NCI-H345 treated with DMSO at 0.1 percent for 48 hours (cell line): ENCODE measurements at regions not wholly inside any gene's neighbourhood (a gene's known extent, or its start where the extent isn't known, plus 50 kb on each side); places are given as distances from the start of the nearest gene placed in this dataset.
"Not testable (repeated sequence)": the region's sequence is repeated elsewhere in the genome, so short reads cannot be mapped to it uniquely, and the experiment has no call there.

Source experiments
- DNase-seq: peaks from one replicate; lab custom pipeline; 2025; ENCODE audit not compliant: unreplicated experiment; lab: John Stamatoyannopoulos, UW

DNA sequence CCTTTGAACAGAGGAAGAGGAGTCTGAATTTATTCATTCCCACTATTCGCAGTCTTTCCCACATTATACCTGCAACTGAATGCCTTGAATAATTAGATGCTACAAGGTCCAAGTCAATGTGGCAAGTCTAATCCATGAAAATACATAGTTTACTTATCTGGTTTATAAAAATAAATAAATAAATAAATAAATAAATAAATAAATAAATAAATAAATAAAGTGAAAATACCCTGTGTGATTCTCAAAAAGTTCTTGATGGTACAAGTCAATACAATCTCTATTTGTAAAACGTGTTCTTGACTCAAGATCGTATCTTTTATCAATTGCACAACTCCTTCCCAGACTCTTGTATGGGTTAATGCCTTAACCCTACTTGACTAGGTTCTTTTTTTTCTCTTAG is 417.7 kb downstream of the ZWINT start:
- no peak for DNase-seq

DNA sequence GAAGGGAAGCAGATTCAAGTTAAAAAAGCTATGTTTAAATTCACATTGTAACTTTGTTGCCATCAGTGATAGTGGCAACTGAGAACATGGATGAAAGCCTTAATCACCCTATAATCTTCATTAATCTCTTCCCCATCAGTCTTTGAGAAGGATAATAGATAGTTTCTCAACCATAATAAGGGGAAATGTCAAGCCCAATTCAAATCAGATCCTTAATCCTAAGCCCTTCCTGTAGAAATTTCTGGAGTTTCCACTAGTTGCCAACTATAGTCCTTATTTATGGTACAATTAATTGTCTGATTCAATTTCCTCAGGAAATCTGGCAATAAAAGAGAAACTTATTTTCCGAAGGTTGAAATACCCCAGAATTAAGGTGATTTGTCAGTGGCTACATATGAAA is 431.8 kb downstream of the ZWINT start:
- no peak for DNase-seq

DNA sequence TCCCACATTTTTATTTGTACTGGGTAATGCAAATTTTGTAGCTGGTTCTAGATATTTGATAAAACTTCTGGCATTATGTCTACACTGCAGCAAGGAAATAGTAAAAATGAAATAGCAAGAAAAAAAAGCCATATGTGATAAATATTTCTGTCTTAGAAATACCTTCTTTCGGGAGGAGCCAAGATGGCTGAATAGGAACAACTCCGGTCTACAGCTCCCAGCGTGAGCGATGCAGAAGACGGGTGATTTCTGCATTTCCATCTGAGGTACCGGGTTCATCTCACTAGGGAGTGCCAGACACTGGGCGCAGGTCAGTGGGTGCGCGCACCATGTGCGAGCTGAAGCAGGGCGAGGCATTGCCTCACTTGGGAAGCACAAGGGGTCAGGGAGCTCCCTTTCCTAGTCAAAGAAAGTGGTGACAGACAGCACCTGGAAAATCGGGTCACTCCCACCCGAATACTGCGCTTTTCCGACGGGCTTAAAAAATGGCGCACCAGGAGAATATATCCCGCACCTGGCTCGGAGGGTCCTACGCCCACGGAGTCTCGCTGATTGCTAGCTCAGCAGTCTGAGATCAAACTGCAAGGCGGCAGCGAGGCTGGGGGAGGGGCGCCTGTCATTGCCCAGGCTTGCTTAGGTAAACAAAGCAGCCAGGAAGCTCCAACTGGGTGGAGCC is 461.4 kb downstream of the ZWINT start:
- DNase-seq, result not testable (repeated sequence)

DNA sequence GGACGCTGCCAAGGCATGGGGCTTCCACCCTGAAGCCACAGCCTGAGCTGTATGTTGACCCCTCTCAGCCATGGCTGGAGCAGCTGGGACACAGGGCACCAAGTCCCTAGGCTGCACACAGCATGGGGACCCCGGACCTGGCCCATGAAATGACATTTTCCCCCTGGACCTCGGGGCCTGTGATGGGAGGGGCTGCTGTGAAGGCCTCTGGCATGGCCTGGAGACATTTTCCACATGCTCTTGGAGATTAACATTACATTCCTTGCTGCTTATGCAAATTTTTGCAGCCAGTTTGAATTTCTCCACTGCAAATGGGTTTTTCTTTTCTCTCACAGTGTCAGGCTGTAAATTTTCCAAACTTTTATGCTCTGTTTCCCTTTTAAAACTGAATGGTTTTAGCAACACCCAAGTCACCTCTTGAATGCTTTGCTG is 463.6 kb downstream of the ZWINT start:
- no peak for DNase-seq

DNA sequence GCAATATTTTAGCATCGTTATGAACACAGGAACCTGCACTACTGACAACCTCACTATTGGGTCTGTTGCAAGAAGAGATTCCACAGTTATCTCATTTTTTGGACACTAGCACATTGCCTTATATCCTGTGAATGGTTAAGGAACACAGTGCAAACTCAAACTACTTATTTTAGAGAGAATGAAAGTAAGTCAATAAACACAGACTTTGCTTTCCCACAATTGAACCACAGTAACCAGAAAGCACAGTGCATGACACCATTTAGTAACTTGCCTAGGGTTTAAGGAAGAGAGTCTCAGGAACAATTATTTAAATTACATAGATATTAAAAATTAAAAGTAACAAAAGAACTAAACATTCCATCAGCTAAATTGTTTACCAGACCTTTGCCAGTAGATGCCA is 468.8 kb downstream of the ZWINT start:
- DNase-seq, result no peak

DNA sequence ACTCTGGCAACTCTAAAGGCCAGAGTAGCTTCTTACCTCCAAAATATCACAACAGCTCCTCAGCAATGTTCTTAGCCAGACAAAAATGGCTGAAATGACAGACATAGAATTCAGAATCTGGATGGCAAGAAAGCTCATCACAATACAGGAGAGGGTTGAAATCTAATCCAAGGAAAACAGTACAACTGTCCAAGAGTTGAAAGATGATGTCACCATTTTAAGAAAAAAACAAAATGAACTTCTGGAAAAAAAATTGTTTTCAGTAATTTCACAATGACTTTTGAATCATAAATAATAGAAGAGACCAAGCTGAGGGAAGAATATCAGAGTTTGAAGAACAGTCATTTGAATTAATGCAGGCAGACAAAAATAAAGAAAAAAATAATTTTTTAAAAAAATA is 479.5 kb downstream of the ZWINT start:
- no peak for DNase-seq

DNA sequence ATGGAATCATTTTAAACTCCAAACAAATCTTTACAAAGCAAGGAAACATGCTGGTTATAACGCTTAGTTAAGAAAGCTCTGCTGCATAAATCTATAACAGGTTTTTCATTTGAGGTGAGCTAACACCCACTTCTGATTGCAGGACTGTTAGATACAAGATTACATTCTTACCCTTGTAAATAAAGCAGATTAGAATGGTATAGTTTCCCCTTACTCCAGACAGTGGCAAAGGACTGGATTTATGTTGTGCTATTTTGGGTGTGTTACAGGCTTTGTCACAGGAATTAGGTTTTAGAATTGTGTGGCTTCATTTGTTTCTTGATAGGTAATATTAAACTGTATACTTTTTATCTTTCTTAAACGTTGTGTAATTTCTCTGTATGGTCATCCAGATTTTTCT is 487.6 kb downstream of the ZWINT start:
- no peak for DNase-seq

DNA sequence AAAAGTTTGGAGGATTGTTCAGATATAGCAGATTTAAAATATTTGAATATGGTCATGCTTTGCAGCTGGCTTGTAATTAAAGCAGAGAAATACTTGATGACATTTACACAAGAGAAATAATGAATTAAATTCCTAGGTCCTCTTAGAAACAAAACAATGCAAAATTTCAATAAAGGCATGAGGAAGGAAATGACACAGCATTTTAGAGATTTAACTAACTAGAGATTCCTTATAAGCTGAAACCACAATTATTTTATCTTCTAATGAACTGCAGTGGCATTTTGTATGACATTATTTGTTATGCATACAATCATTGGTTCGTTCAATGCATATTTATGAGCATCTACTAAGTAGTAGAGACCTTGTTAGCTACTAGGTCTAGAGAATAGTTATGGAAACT is 490.9 kb downstream of the ZWINT start:
- no peak for DNase-seq

DNA sequence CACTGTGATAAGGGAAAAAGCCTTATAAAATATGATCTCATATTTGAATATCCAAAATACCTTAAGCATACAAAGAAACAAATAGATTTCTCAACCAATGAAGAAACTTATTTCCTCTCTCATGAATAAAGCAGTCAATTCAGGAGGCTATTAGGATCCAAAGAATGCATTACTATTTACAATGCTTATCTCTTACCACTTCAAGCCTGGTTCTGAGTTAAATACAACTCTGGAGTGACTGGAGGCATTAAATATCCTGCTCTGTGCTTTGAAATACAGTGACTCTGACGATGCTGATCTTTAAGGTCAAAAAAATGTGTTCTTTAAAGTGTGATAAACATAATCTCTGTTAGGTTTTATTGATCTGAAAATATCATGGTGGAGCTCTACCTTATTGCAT is 493.2 kb downstream of the ZWINT start:
- DNase-seq, result no peak

DNA sequence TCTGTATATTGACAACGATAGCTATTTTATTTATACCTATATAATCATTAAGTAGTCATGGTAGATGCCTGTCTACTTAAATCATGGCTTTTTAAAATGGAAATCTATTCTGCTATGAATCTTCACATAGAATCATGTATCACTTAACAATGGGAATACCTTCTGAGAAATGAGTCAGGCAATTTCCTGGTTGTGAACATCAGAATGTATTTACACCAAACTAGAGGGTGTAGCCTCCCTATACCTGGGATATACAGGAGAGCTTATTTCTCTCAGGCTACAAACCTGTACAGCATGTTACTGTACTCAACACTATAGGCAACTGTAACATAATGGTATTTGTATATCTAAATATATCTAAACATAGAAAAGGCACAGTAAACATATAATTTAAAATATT is 502.3 kb downstream of the ZWINT start:
- DNase-seq, result no peak

DNA sequence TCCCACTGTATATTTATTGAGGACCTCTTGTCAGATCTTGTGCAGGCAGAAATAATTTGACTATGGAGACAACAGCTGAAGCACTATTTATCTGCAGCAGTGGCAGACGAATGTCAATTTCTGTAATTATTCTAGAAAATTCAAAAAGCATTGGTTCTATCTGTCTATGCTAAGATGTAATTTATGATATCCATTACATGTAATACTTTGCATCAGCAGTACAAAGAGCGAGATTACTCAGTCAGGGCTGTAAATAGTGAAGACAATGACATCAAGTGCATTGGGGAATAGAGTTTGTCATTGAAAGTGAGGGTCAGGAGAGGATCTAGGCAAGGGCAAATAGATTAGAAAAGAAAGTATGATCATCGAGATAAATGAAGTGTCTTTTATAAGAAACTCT is 508.2 kb downstream of the ZWINT start:
- no peak for DNase-seq

DNA sequence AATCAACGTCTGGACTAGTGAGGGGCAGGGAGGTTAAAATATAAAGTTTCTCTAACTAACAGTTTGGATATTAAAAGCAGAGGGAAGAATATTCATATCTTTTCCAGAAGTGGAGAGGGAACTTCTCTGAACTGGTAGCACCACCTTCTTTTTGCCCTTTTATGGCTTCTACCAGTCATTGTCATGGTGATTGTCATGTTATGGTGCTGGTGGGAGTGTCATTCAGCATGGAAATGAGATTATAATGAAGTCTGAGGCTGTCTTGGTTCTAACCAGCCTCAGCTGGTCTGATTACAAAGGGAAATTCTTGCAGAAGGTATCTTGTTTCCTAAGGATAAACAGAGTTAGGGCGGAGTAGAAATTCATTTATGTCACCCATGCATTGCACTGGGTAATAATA is 523.8 kb downstream of the ZWINT start:
- DNase-seq, result no peak

DNA sequence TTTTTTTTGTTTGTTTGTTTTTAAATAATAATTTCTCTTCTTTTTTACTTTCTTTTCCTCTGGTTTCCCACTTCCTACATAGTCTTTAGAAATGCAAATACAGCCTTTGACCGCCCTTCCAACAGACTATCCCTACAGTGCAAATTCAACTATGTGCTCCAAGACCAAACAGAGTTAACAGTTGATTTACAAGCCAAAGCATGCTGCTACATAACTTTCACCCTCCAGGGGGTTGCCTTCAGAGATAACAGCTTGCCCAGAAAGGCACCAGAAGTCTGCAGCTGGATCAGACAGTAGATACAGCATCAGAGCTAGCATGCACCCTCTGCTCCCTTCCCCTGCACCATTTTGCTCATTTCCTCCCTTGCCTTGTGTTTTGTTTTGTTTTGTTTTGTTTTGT is 539.0 kb downstream of the ZWINT start:
- no peak for DNase-seq

DNA sequence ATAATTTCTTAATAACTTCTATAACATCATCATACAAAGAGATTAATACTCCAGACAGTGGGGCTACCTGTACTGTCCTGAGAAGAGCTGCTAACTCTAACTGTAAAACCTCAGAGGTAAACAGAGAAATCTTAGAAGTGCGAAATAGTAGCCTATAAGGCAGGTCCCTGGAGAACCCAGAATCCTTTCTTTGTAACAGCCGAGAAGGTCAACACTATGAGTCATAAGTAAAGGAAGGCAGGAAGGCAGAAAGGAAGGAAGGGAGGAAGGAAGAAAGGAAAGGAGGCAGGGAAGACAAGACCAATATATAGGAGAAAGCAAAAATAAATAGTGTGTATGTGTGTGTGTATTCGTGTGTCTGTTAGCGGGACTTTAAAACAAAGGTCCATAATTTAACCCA is 540.6 kb downstream of the ZWINT start:
- no peak for DNase-seq

DNA sequence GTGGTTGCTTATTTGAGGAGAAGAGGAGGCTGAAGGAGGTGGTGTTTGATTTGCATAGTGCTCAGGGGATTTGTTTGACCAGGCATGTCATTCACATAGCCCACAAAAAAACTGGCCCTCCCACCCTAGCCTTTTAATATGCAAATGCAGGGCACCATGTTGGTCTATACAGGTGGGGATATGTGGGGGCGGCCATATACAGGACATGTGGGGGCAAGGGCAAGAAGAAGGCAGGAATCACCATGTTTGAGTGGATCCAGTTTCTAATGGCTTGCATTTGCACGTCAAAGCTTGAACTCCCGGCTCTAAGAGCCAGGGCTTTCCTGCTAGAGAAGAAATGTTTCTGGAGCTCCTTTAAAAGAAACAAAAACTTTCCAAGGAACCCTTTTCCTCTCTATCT is 541.0 kb downstream of the ZWINT start:
- no peak for DNase-seq

DNA sequence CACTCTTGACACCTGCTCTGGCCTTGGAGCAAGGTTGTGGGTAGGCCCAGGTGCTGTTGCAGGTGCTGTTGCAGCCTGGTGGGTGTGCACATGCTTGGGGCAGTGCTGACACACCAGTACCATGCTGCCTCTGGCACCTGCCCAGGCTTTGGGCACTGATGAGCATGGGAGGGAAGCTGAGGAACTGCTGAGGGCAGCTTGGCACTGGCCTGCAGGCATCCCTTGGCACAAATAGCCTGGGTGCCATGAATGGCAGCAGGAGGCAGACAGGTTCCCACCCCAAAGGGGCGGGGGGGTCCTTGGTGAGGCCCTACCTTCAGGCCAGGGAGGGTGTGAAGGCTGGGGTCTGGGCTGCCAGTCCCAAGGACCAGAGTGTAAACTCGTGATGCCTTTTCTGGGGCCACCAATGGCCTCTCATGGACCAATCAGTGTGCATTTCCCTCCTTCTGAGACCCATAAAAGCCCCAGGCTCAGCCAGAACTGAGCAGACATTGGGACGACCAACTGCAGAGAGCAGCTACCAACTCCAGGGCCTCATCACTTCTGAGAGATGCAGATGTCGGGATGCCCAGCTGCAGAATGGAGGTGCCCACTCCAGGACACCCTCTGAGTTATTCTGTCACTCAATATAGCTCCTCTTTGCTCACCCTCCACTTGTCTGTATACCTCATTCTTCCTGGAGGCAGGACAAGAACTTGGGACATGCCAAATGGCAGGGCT is 547.4 kb downstream of the ZWINT start:
- no peak for DNase-seq

DNA sequence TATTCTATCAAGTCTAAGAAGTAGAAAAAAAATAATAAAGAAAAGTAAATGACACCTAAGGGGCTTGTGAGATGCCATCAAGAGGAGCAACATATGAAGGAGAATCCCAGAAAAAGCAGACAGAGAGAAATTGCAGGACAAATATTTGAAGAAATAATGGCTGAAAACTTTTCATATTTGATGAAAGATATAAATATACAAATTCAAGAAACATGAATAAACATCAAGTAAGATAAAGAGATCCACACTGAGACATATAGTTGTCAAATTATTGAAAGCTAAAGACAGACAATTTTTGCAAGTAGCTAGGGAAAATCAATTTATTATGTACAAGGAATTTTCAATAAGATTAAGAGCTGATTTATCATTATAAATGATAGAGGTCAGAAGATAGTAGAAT is 558.0 kb downstream of the ZWINT start:
- no peak for DNase-seq

DNA sequence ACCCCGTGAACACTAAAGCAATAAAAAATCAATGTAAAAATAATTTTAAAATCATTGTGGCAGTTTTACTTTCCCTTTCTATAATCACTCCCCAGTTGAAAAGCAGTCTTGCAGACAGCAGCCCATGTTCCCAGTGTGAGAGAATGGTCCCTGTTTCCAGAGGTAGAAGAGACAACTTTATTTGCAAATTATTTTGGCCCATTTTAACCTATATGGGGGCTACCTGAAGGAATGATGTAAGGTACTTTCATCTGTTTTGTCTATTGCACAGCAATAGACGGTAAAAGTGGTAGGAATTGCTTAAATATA is 559.8 kb downstream of the ZWINT start:
- no peak for DNase-seq

DNA sequence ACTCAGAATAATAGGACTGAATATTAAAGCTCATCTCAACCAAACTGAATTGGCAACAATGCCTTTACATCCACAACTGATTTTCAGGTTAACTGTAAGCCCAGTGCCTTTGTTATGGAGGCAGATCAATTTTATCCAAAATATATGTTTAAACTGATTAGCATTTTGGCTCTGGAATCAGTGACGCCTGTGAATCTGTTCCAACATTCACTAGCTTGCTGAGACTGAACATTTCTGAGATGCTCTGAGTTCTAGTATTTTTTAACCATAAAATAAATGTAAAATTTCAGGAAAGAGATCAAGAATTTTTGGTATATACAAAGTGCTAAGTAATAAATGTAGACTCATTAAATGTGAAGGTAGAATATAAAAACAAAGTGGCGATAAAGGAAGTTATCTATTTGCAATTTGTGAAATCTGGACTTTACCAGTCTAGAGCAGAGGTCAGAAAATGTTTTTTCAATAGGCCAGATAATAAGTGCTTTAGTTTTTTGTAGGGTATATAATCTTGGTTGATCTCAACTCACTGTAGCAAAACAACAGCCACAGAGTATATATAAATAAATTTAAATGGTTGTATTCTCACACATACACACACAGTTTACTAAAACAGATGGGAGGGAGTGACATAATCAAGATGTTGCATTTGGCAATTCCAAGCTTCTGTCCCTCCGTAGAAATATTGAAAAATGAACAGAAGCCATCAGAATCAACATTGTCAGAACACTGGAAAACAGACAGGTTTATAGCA is 560.3 kb downstream of the ZWINT start:
- DNase-seq, result no peak

DNA sequence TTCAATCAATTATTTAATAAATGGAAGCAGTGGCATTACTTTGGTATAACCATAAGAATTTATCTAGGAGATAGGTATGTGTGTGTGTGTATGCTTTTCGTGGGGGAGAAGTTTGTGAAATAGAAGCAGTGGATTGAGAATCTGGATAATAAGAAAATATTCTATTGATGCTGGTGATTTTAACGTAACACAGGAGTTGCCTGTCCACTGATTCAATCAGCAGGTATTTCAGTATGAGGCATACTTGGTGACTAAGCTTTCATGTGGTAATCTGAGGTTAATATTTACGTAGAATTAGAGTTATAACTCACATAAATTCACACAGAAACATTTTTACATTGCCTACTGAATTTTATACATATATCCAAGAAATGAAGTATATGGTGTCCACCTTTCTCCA is 568.0 kb downstream of the ZWINT start:
- no peak for DNase-seq

DNA sequence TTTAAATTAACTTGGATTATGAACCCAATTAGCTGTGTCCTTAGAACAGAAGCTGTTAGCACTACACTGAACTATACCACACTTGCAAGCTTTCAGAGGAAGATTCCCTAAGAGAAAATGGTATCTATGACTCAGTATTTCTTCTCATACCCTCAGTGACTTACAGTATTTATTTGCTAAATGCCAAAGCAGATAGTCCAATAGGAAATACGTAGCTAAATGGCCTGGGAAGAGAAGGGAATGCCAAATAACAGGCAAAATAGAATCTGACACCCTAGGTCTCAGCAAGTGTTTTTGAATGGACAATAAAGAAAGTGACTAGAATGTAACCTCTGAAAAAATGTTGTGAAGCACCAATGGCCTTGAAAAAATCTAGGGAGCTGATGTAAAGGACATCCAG is 570.8 kb downstream of the ZWINT start:
- not testable (repeated sequence) for DNase-seq

DNA sequence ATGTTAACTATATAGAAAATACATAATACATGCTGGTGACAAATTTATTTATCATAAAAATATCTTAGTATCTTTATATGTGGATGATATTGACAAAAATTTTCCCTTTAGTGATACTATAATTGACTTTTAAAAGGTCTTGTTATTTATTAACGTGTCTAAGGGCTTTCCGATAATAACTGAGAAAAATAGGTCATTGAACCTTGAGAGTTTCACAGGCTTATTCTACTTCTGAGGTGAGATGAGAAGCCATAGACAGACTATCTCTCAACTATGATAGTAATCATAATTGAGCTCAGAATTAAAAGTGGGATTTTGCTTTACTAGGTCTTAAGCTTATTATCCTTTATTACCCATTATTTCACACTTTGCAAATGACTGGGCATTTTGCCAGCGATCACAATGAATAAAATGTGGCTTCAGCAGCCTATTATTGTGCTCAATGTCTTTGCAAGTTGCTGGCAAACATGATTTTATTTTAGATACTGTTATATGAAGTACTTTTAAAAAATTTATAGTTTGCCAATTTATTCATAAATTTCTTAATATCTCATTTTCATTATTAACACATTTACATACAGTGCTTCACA is 574.5 kb downstream of the ZWINT start:
- no peak for DNase-seq
